Thyroid gland (tissue), 4 donors: ENCODE measurements at regions not wholly inside any gene's neighbourhood (a gene's known extent, or its start where the extent isn't known, plus 50 kb on each side); places are given as distances from the start of the nearest gene placed in this dataset.

Source experiments
- CTCF ChIP-seq, 6 experiments: fragments of 200-600 bp in 3 of 6; fragments of 450-650 bp in 3 of 6; sonication (generic) in 3 of 6; IDR thresholded peaks; one replicate each; pipeline ENCODE4 v1.5.1; 2016 to 2019; ENCODE audit warnings: antibody characterized with exemption in 6 of 6, mild to moderate bottlenecking in 2 of 6, inconsistent platforms in 1 of 6, moderate library complexity in 1 of 6
- POLR2A ChIP-seq, 2 donors: fragments of 450-650 bp; IDR thresholded peaks; one replicate each; pipeline ENCODE4 v1.6.1; 2017; ENCODE audit warnings: antibody characterized with exemption in 2 of 2, mild to moderate bottlenecking in 2 of 2, moderate library complexity in 1 of 2

DNA sequence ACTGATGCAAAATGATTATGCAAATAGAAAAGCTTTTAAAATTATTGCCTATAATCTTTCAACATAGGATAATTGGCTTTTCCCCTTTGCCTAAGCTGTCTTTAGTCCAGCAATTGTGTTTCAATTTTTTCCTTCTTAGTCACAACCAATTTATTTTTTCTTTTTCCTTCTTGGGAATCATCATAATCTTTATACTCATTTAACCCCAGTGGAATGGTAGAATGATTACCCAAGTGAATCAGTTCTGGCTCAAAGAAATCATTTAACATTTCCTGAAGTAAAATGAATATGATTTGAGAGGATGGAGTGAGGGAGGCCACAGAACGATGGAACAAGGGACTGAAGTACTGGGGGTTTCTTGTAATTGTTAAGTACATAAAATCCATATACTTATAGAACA lies 93.0 kb upstream of the CRIM1 start:
- TF ChIP-seq CTCF (IDR thresholded peaks at IDR 0.05) (no peak), POLR2A (IDR thresholded peaks at IDR 0.05) (no peak)
